ENCODE measurements at regions not wholly inside any gene's neighbourhood (a gene's known extent, or its start where the extent isn't known, plus 50 kb on each side); places are given as distances from the start of the nearest gene placed in this dataset.
"Not testable (repeated sequence)": the region's sequence is repeated elsewhere in the genome, so short reads cannot be mapped to it uniquely, and the experiment has no call there.

- not testable (repeated sequence) for DNase-seq
Measured at GRCh38 chr7:76924756-76925155, 107.4 kb downstream of the SPDYE17 start.

- not testable (repeated sequence) for DNase-seq
Measured at GRCh38 chr7:76918619-76919018, 113.5 kb downstream of the SPDYE17 start.

- DNase-seq, result not testable (repeated sequence)
Measured at GRCh38 chr7:76914361-76914760, 117.8 kb downstream of the SPDYE17 start.

GRCh38 chr7:76912011-76912814, 119.9 kb downstream of the SPDYE17 start:
- not testable (repeated sequence) for DNase-seq

GRCh38 chr7:76904688-76905087, 127.5 kb downstream of the SPDYE17 start:
- not testable (repeated sequence) for DNase-seq

- DNase-seq, result peak in 7 of 14 donors; percentile 2 to 23 (median 5)
Measured at GRCh38 chr7:76901944-76902710, 130.0 kb downstream of the SPDYE17 start.

- not testable (repeated sequence) for DNase-seq
Measured at GRCh38 chr7:76898807-76899206, 133.4 kb downstream of the SPDYE17 start.

GRCh38 chr7:76897007-76897406, 135.2 kb downstream of the SPDYE17 start:
- DNase-seq, result not testable (repeated sequence)

- not testable (repeated sequence) for DNase-seq
Measured at GRCh38 chr7:76895696-76896095, 136.5 kb downstream of the SPDYE17 start.

- not testable (repeated sequence) for DNase-seq
Measured at GRCh38 chr7:76891771-76892170, 140.4 kb downstream of the SPDYE17 start.

- DNase-seq, result not testable (repeated sequence)
Measured at GRCh38 chr7:76879733-76880288, 152.3 kb downstream of the SPDYE17 start.

- DNase-seq, result not testable (repeated sequence)
Measured at GRCh38 chr7:76875760-76876159, 156.4 kb downstream of the SPDYE17 start.

GRCh38 chr7:76870504-76870808, 161.7 kb downstream of the SPDYE17 start:
- DNase-seq, result not testable (repeated sequence)

- DNase-seq, result not testable (repeated sequence)
Measured at GRCh38 chr7:76867364-76867889, 164.7 kb downstream of the SPDYE17 start.

GRCh38 chr7:76863150-76863773, 168.9 kb downstream of the SPDYE17 start:
- DNase-seq, result not testable (repeated sequence)

- DNase-seq, result not testable (repeated sequence)
Measured at GRCh38 chr7:76862241-76862640, 169.9 kb downstream of the SPDYE17 start.

- not testable (repeated sequence) for DNase-seq
Measured at GRCh38 chr7:76859933-76860332, 172.2 kb downstream of the SPDYE17 start.

- not testable (repeated sequence) for DNase-seq
Measured at GRCh38 chr7:76854631-76855030, 177.5 kb downstream of the SPDYE17 start.

GRCh38 chr7:76852787-76853584, 179.2 kb downstream of the SPDYE17 start:
- not testable (repeated sequence) for DNase-seq

- DNase-seq, result not testable (repeated sequence)
Measured at GRCh38 chr7:76852362-76852761, 179.8 kb downstream of the SPDYE17 start.

- not testable (repeated sequence) for DNase-seq
Measured at GRCh38 chr7:76851617-76852016, 180.5 kb downstream of the SPDYE17 start.

Measured in C1 segment of cervical spinal cord (tissue), 14 donors.